HCT116 (cell line): ENCODE measurements at regions not wholly inside any gene's neighbourhood (a gene's known extent, or its start where the extent isn't known, plus 50 kb on each side); places are given as distances from the start of the nearest gene placed in this dataset.

ENCODE experiments used
- ATAC-seq: fragments of 200-7000 bp; cut with Tn5 transposase; 2 replicates; pipeline ENCODE4 v1.9.1; 2020; ENCODE audit warnings: mild to moderate bottlenecking, moderate library complexity
- BruUV-seq: library from RNA; stranded (reverse); fragments of 400-500 nt; replicated peaks from 2 replicates; lab custom pipeline; 2021; lab: Mats Ljungman, UMichigan
- CTCF ChIA-PET: fragments of 300-600 bp; sonication (Branson Sonifier 250); formaldehyde crosslinking; loops from one replicate; lab custom pipeline; 2021; ENCODE audit warnings: antibody characterized with exemption; lab: Charles Lee
- POLR2A ChIA-PET: fragments of 300-600, 350-600 bp; sonication (Branson Sonifier 250); formaldehyde crosslinking; loops from one replicate; lab custom pipeline; 2021; ENCODE audit warnings: antibody characterized with exemption; lab: Charles Lee
- RAD21 ChIA-PET, 2 experiments: fragments of 300-600 bp; sonication (Branson Sonifier 250); formaldehyde crosslinking; loops; one replicate each; lab custom pipeline; 2023; ENCODE audit warnings: low total read pairs in 2 of 2; ENCODE audit not compliant: uncharacterized antibody in 2 of 2, unreplicated experiment in 2 of 2, low non-redundant PET in 1 of 2; lab: Charles Lee
- DNase-seq: peaks from one replicate; pipeline ENCODE4 v3.0.0-alpha.2; 2010; ENCODE audit warnings: low read depth, low spot score
- H2AFZ ChIP-seq: fragments of 200-600 bp; shearing (Covaris generic), sonication (generic); 2 replicates; pipeline ENCODE4 v1.6.1; 2017; ENCODE audit warnings: low read depth, mixed run types, mixed read lengths, antibody characterized with exemption, low read length; ENCODE audit not compliant: poor library complexity, severe bottlenecking
- H3K27ac ChIP-seq: 2 replicates; pipeline ENCODE4 v1.5.1; 2012; ENCODE audit warnings: low read depth, low read length
- H3K27me3 ChIP-seq: fragments of 200-600 bp; sonication (generic); 2 replicates; pipeline ENCODE4 v1.6.1; 2016; ENCODE audit warnings: mixed run types, low read length, mixed read lengths; ENCODE audit not compliant: insufficient read depth
- H3K36me3 ChIP-seq, 2 experiments: fragments of 200-500 bp in 1 of 2; fragments of 200-600 bp in 1 of 2; sonication (Bioruptor generic) in 1 of 2; sonication (generic) in 1 of 2; 2 replicates each; pipeline versions ENCODE4 v1.5.1 to v1.6.1; 2014 to 2016; ENCODE audit warnings: low read length in 2 of 2, inconsistent platforms in 1 of 2, mixed read lengths in 1 of 2, mixed run types in 1 of 2; ENCODE audit not compliant: insufficient read depth in 2 of 2, control insufficient read depth in 1 of 2
- H3K4me1 ChIP-seq, 2 experiments: fragments of 200-600 bp in 1 of 2; sonication (generic) in 1 of 2; 2 replicates each; pipeline versions ENCODE4 v1.5.1 to v1.6.1; 2012 to 2017; ENCODE audit warnings: low read length in 2 of 2, inconsistent platforms in 1 of 2, mild to moderate bottlenecking in 1 of 2, mixed read lengths in 1 of 2, mixed run types in 1 of 2, moderate library complexity in 1 of 2; ENCODE audit not compliant: insufficient read depth in 2 of 2, control insufficient read depth in 1 of 2
- H3K4me2 ChIP-seq: fragments of 200-600 bp; sonication (generic); 2 replicates; pipeline ENCODE4 v1.6.1; 2017; ENCODE audit warnings: mixed run types, low read length, mixed read lengths
- H3K4me3 ChIP-seq, 2 experiments: fragments of 200-600 bp in 1 of 2; sonication (generic) in 1 of 2; replicated peaks in 1 of 2; 2 replicates each; pipeline ENCODE4 v1.5.1; 2011 to 2016; ENCODE audit warnings: low read length in 2 of 2, control low read depth in 1 of 2, low read depth in 1 of 2, mild to moderate bottlenecking in 1 of 2, mixed read lengths in 1 of 2, mixed run types in 1 of 2
- H3K79me2 ChIP-seq: fragments of 200-600 bp; sonication (generic); 2 replicates; pipeline ENCODE4 v1.6.1; 2017; ENCODE audit warnings: mild to moderate bottlenecking, mixed run types, low read length, moderate library complexity, mixed read lengths; ENCODE audit not compliant: insufficient read depth
- H3K9ac ChIP-seq: fragments of 200-600 bp; sonication (generic); 2 replicates; pipeline ENCODE4 v1.6.1; 2016; ENCODE audit warnings: low read length, mixed read lengths
- H3K9me2 ChIP-seq: fragments of 200-600 bp; sonication (generic), shearing (Covaris generic); 2 replicates; pipeline ENCODE4 v1.6.1; 2017; ENCODE audit warnings: mixed run types, mild to moderate bottlenecking, moderate library complexity; ENCODE audit not compliant: insufficient read depth
- H3K9me3 ChIP-seq, 2 experiments: fragments of 200-500 bp in 1 of 2; fragments of 200-600 bp in 1 of 2; sonication (Bioruptor generic) in 1 of 2; sonication (generic) in 1 of 2; 2 replicates each; pipeline ENCODE4 v1.6.1; 2014 to 2017; ENCODE audit warnings: low read length in 2 of 2, mixed read lengths in 2 of 2, inconsistent platforms in 1 of 2, low read depth in 1 of 2, mild to moderate bottlenecking in 1 of 2, mixed run types in 1 of 2, moderate library complexity in 1 of 2; ENCODE audit not compliant: control insufficient read depth in 1 of 2, insufficient read depth in 1 of 2
- H4K20me1 ChIP-seq: fragments of 200-600 bp; sonication (generic), shearing (Covaris generic); 2 replicates; pipeline ENCODE4 v1.6.1; 2017; ENCODE audit warnings: mixed run types, mild to moderate bottlenecking, moderate library complexity; ENCODE audit not compliant: insufficient read depth
- ATF3 ChIP-seq: IDR thresholded peaks from 2 replicates; pipeline ENCODE4 v1.6.1; 2012
- CBX3 ChIP-seq: IDR thresholded peaks from 2 replicates; pipeline ENCODE4 v1.6.1; 2012; ENCODE audit warnings: low read depth
- CEBPB ChIP-seq: IDR thresholded peaks from 2 replicates; pipeline ENCODE4 v1.6.1; 2012; ENCODE audit warnings: low read depth
- CTCF ChIP-seq, 3 experiments: fragments of 200-600 bp in 1 of 3; sonication (generic) in 1 of 3; IDR thresholded peaks in 2 of 3; conservative IDR thresholded peaks in 1 of 3; 2 replicates each; pipeline ENCODE4 v1.5.1; 2012 to 2017; ENCODE audit warnings: low read depth in 2 of 3, low read length in 2 of 3, antibody characterized with exemption in 1 of 3, borderline replicate concordance in 1 of 3, control low read depth in 1 of 3, mild to moderate bottlenecking in 1 of 3, mixed read lengths in 1 of 3, mixed run types in 1 of 3, moderate library complexity in 1 of 3; ENCODE audit not compliant: insufficient read depth in 1 of 3
- EGR1 ChIP-seq: IDR thresholded peaks from 2 replicates; pipeline ENCODE4 v1.6.1; 2012; ENCODE audit warnings: low read depth
- ELF1 ChIP-seq: IDR thresholded peaks from 2 replicates; pipeline ENCODE4 v1.6.1; 2012; ENCODE audit warnings: low read depth, borderline replicate concordance
- EZH2 ChIP-seq: fragments of 200-600 bp; sonication (generic); IDR thresholded peaks from 2 replicates; pipeline ENCODE4 v1.6.1; 2017; ENCODE audit warnings: antibody characterized with exemption, mixed run types
- EZH2phosphoT487 ChIP-seq: fragments of 200-600 bp; IDR thresholded peaks from 2 replicates; pipeline ENCODE4 v1.6.1; 2018; ENCODE audit warnings: antibody characterized with exemption, borderline replicate concordance
- JUND ChIP-seq: IDR thresholded peaks from 2 replicates; pipeline ENCODE4 v1.6.1; 2012
- MAX ChIP-seq: IDR thresholded peaks from 2 replicates; pipeline ENCODE4 v1.6.1; 2012
- POLR2A ChIP-seq: IDR thresholded peaks from 2 replicates; pipeline ENCODE4 v1.7.0; 2011; ENCODE audit warnings: borderline replicate concordance; ENCODE audit not compliant: insufficient read depth, insufficient read length; ENCODE audit errors: extremely low read depth
- RAD21 ChIP-seq: IDR thresholded peaks from 2 replicates; pipeline ENCODE4 v1.6.1; 2012; ENCODE audit warnings: low read depth, mild to moderate bottlenecking
- SIN3A ChIP-seq: IDR thresholded peaks from 2 replicates; pipeline ENCODE4 v1.6.1; 2012; ENCODE audit warnings: low read depth
- SRF ChIP-seq: IDR thresholded peaks from 2 replicates; pipeline ENCODE4 v1.6.1; 2012; ENCODE audit warnings: low read depth
- TCF7L2 ChIP-seq: IDR thresholded peaks from 2 replicates; pipeline ENCODE4 v1.7.0; 2011; ENCODE audit warnings: borderline replicate concordance, inconsistent platforms; ENCODE audit not compliant: insufficient read depth, insufficient read length; ENCODE audit errors: extremely low read depth
- YY1 ChIP-seq: IDR thresholded peaks from 2 replicates; pipeline ENCODE4 v1.6.1; 2011; ENCODE audit warnings: low read length, low read depth, moderate library complexity, mild to moderate bottlenecking; ENCODE audit not compliant: insufficient replicate concordance; ENCODE audit errors: extremely low read depth
- ZBTB33 ChIP-seq: IDR thresholded peaks from 2 replicates; pipeline ENCODE4 v1.6.1; 2011; ENCODE audit warnings: mild to moderate bottlenecking, low read length, moderate library complexity; ENCODE audit not compliant: insufficient replicate concordance; ENCODE audit errors: extremely low read depth
- ZFX ChIP-seq: fragments of 450-650 bp; IDR thresholded peaks from 2 replicates; pipeline ENCODE4 v1.6.1; 2017
- intact Hi-C: fragments of 100-400 bp; cut with micrococcal nuclease; formaldehyde crosslinking; loops from 2 replicates; pipeline ENCODE4 v1.10.0; 2022

DNA sequence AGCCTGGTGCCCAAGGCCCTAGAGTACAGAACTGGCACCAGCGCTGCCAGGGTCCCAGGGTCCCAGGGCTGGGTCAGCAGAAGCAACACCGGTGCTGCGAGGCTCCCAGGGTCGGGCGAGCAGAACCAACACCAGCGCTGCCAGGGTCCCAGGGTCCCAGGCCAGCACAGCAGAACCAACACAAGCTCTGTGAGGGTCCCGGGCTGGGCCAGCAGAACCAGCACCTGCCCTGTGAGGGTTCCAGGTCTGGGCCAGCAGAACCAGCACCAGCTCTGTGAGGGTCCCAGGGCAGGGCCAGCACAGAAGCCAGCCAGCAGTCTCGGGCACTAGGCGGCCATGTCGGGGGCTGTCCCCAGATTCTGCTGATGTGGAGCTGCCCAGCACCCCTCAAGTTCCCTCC lies 93.1 kb downstream of the GALR1 start:
- no TSS peak for BruUV-seq
- no peaks in the 10 kb centered on the region for H3K9me3 ChIP-seq
- intact Hi-C loops = no loop called here
- no peak overlapping the region for H3K27ac ChIP-seq
- peaks cover 3% of the 10 kb centered on the region; the same call in 1 of the 2 replicates for H3K27me3 ChIP-seq
- H3K36me3 ChIP-seq = no peaks in the 10 kb centered on the region
- H3K9ac ChIP-seq = no peak overlapping the region
- H3K4me3 ChIP-seq = no peak overlapping the region
- no peak overlapping the region for H3K4me2 ChIP-seq
- H2AFZ ChIP-seq = no peak overlapping the region
- H3K9me2 ChIP-seq = no peaks in the 10 kb centered on the region
- H3K4me1 ChIP-seq = no peaks in the 10 kb centered on the region
- no peaks in the 10 kb centered on the region for H3K79me2 ChIP-seq
- CTCF ChIA-PET = no interaction called here
- RAD21 ChIA-PET = no interaction called here
- POLR2A ChIA-PET = no interaction called here
- TF ChIP-seq MAX (no peak), EZH2phosphoT487 (no peak), ZBTB33 (no peak), ZFX (no peak), YY1 (no peak), ELF1 (no peak), CTCF (IDR thresholded peaks at IDR 0.05 in 2 of 3, conservative IDR thresholded peaks at IDR 0.05 in 1 of 3; ENCODE audit: borderline replicate concordance in 1 of 3, insufficient read depth in 1 of 3, low read depth in 2 of 3, low read length in 2 of 3) (no peak), CEBPB (no peak), CBX3 (no peak), JUND (no peak), POLR2A (no peak), EGR1 (no peak), SIN3A (no peak), SRF (no peak), EZH2 (no peak), RAD21 (no peak), TCF7L2 (no peak), ATF3 (no peak)
- ATAC-seq = no peak
- no peak for DNase-seq
- H4K20me1 ChIP-seq = no peaks in the 10 kb centered on the region
